ENCODE measurements at regions not wholly inside any gene's neighbourhood (a gene's known extent, or its start where the extent isn't known, plus 50 kb on each side); places are given as distances from the start of the nearest gene placed in this dataset.

- TF ChIP-seq CTCF (conservative IDR thresholded peaks at IDR 0.05; ENCODE audit: low read depth, low read length) (peak; percentile 57), EZH2 (IDR thresholded peaks at IDR 0.05; ENCODE audit: low read length, unreplicated experiment) (no peak), EZH2phosphoT487 (IDR thresholded peaks at IDR 0.05; ENCODE audit: borderline replicate concordance, low read length) (no peak)
Observed at GRCh38 chr3:94716326-94717018, 653.6 kb downstream of the NSUN3 start.

All from PC-3 (cell line).